Fibroblast of villous mesenchyme (primary cell): ENCODE measurements at regions not wholly inside any gene's neighbourhood (a gene's known extent, or its start where the extent isn't known, plus 50 kb on each side); places are given as distances from the start of the nearest gene placed in this dataset.

Experiments
- DNase-seq: peaks from one replicate; pipeline ENCODE4 v3.0.0-alpha.2; 2010; ENCODE audit warnings: low read depth
- H3K4me3 ChIP-seq: 2 replicates; pipeline ENCODE4 v1.5.1; 2011; ENCODE audit warnings: low read depth, mild to moderate bottlenecking, low read length
- TF ChIP-seq, protein P1 (sequence below): IDR thresholded peaks from 2 replicates; pipeline ENCODE4 v1.5.1; 2012; ENCODE audit warnings: low read depth, mild to moderate bottlenecking, low read length; ENCODE audit not compliant: insufficient read depth

DNA sequence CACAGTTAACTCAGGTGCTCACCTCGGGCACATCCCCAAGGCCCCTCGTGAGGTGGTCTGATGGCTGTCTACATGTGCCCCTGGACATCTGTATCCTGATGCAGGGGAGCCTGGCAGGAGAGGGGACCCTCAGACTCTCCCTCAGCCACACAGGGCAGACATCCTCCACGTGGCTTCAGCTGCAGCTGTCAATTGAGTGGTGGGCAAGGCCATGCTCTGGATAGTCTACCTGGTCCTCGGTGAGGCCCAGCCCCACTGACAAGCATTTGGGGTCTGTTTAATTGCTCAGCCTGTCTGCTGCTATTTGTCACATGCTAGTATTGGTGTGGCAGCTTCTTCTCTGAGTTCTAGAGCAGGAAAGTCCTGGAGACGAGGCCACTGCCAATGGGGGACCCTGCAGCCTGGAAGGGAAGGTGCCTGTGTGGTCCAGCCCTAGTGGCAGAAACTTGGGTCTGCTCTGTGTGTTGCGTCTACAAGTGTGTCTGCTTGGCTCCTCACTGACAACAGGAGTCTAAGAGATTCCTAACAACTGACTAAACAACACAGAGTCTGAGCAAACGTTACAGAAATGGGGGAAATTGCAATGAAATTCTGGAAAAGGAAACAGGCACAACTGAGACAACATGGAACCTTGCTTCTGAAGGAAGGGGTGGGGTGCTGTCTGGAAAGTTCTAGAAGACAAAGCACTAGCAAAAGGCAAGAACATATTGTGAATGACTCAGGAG is 59.3 kb upstream of the IGFBP3 start:
- TF ChIP-seq, protein P1, sequence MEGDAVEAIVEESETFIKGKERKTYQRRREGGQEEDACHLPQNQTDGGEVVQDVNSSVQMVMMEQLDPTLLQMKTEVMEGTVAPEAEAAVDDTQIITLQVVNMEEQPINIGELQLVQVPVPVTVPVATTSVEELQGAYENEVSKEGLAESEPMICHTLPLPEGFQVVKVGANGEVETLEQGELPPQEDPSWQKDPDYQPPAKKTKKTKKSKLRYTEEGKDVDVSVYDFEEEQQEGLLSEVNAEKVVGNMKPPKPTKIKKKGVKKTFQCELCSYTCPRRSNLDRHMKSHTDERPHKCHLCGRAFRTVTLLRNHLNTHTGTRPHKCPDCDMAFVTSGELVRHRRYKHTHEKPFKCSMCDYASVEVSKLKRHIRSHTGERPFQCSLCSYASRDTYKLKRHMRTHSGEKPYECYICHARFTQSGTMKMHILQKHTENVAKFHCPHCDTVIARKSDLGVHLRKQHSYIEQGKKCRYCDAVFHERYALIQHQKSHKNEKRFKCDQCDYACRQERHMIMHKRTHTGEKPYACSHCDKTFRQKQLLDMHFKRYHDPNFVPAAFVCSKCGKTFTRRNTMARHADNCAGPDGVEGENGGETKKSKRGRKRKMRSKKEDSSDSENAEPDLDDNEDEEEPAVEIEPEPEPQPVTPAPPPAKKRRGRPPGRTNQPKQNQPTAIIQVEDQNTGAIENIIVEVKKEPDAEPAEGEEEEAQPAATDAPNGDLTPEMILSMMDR = no peak
- peak; percentile 34 for DNase-seq
- H3K4me3 ChIP-seq = no peak overlapping the region

DNA sequence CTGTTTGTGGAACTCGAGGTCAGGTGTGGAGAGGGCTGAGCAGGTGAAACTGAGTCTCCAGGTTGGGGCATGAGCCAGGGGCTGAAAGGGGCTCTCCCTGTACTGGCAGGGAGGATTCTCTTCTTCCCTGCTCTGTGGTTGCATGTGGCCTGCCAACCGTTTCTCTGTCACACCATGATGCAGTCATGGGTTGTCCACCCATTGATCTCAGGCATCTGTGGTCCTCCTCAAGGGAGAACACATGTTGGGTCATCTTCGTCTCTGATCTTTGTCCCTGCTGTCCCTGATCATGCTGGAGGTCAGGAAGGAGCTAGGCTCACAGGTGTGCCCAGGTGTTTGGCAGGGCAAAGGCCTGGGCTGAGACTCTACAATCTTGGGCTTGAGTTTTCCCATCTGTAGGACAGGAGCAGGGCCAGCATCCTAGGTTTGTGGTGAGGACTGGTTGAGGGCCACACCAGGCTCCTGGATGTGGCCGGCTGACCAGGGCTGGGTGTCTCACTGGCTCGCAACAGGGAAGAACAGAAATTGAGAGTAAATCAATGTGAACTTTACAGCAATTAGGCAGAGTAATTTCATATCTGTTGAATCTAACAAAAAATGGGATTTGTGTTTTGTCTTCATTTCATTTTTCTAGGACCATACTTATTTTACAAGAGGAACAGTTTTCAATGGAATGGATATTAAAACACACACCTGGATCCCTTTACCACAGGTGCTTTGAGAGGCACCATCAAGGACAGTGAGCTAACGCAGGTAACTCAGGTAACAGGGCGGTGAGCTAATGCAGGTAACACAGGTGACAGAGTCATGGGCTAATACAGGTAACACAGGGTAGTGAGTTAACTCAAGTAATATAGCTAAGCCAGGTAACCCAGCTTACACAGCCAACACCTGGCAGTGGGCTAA is 58.5 kb upstream of the IGFBP3 start:
- TF ChIP-seq, protein P1 = no peak
- H3K4me3 ChIP-seq = no peak overlapping the region
- DNase-seq = no peak

DNA sequence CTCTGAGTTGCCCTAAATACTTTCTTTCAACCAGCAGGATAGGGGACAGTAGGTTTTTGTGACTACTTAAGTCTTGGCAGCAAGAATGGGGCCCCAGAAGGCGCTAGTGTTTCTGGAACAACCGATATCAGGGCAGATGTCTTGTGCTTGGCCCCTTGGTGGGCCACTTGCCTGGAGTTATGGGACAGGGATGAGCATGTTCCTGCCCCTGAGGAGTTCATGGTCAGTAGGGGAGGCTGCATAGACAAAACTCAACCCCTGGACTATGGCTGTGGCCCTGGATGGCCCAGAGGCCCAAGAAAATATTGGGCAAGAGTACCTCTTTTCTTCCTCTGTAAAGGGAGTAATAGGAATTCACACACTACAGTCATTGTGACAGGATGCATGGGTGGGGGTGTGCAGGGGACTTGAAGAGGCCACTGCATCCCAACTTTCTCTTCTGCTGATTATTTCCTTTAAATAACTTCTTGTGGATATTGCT is 57.7 kb upstream of the IGFBP3 start:
- no peak for DNase-seq
- TF ChIP-seq, protein P1 = no peak
- no peak overlapping the region for H3K4me3 ChIP-seq

DNA sequence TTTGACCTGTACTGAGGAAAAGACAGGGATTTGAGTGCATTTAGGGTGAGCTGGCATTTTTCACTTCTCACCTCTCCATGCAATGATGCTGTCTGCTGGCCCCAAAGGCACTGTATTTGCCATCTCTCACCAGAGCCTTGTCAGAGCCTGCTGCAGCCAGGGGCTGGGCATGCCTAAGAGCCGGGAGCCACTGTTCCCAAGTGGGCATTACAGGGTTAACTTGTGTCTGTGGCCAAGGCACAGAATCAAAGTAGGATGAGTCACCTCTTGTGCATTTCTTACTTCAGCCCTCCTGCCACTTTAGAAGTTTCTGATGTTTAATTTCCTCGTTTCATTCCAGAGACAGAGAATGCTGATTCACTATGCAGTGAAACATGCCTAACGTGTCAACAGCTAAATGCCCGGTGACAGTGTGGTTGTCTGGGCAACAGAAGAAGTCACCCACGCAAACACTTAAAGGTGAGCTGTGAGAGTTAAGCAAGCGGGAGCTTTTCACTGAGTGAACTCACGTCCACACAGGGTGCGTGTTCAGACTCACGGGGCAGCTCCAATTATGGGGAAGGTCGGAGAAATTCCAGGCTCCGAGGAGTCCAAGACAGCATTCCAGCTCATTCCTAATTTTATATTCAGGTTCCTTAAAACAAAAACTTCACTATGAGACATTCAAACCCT is 57.1 kb upstream of the IGFBP3 start:
- TF ChIP-seq, protein P1 = no peak
- DNase-seq = peak; percentile 88
- peak overlapping the region; percentile 24 for H3K4me3 ChIP-seq

DNA sequence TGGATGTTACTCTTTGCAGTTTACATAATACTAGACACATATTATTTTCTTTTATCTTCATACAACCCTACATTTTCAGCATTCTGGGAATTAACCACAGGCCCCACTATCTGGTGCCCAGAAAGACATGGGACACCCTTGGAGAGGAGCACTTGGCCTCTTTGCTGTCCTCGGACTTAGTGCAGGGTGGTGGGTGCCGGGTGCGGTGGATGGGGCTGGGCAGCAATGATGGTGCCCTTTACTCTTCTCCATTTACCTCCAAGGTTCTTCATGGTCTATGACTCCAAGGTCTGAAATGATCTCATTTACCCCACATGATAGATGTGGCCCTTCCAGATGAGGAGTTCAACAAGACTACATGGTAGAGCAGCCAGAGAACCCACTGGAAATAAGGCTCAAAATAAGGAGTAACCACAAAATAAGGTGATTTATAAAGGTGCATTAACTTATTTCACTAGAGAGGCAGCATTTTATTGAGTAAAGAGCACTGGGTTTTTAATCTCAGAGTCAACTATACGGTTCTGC is 56.2 kb upstream of the IGFBP3 start:
- no peak overlapping the region for H3K4me3 ChIP-seq
- TF ChIP-seq, protein P1 = no peak
- DNase-seq = no peak

DNA sequence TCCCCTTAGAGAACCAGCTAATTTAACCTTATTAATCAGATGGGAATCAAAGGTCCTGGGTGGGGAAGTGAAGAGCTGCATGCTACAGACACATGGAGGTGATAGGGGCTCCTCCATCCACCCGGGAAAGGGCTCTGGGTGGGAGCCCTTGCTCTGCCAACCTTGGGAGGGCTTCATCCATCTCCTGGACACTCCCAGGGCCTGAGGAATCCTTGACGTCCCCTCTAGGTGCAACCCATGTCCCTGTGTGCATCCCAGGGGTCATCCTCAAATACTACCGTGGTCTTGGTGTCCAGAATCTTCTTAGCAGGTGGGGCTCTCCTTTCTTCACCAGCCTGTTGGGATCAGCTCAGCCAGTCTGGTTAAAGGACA is 55.4 kb upstream of the IGFBP3 start:
- no peak overlapping the region for H3K4me3 ChIP-seq
- TF ChIP-seq, protein P1 = no peak
- DNase-seq = no peak
